OCI-LY1 (cell line): ENCODE measurements at regions not wholly inside any gene's neighbourhood (a gene's known extent, or its start where the extent isn't known, plus 50 kb on each side); places are given as distances from the start of the nearest gene placed in this dataset.

Experiments
- H2AFZ ChIP-seq: fragments of 200-600 bp; sonication (generic), shearing (Covaris generic); 2 replicates; pipeline ENCODE4 v1.6.0; 2014; ENCODE audit warnings: antibody characterized with exemption, mild to moderate bottlenecking, low read length
- H3F3A ChIP-seq: fragments of 200-600 bp; sonication (generic), shearing (Covaris generic); 2 replicates; pipeline ENCODE4 v1.6.0; 2014; ENCODE audit warnings: mild to moderate bottlenecking, antibody characterized with exemption, low read length, moderate library complexity; ENCODE audit not compliant: insufficient read depth
- H3K27ac ChIP-seq: fragments of 200-600 bp; sonication (generic); 2 replicates; pipeline ENCODE4 v1.5.1; 2014; ENCODE audit warnings: low read length, mixed run types, mild to moderate bottlenecking, low read depth; ENCODE audit not compliant: poor library complexity, severe bottlenecking
- H3K27me3 ChIP-seq: fragments of 200-600 bp; sonication (generic); 2 replicates; pipeline ENCODE4 v1.6.0; 2014; ENCODE audit warnings: antibody characterized with exemption, mild to moderate bottlenecking, low read length, moderate library complexity; ENCODE audit not compliant: insufficient read depth
- H3K36me3 ChIP-seq: fragments of 200-600 bp; sonication (generic); 2 replicates; pipeline ENCODE4 v1.6.1; 2014; ENCODE audit warnings: mild to moderate bottlenecking, antibody characterized with exemption, low read length, moderate library complexity, mixed read lengths; ENCODE audit not compliant: insufficient read depth
- H3K4me1 ChIP-seq: fragments of 200-600 bp; sonication (generic); 2 replicates; pipeline ENCODE4 v1.5.1; 2014; ENCODE audit warnings: mild to moderate bottlenecking, low read length, moderate library complexity; ENCODE audit not compliant: insufficient read depth, severe bottlenecking
- H3K4me2 ChIP-seq: fragments of 200-600 bp; sonication (generic), shearing (Covaris generic); 2 replicates; pipeline ENCODE4 v1.6.1; 2014; ENCODE audit warnings: low read length
- H3K4me3 ChIP-seq: fragments of 200-600 bp; sonication (generic); 2 replicates; pipeline ENCODE4 v1.5.1; 2014; ENCODE audit warnings: low read length, low read depth, mild to moderate bottlenecking, mixed read lengths; ENCODE audit not compliant: poor library complexity, severe bottlenecking
- H3K79me2 ChIP-seq: fragments of 200-600 bp; shearing (Covaris generic); 2 replicates; pipeline ENCODE4 v1.6.1; 2016; ENCODE audit warnings: mixed run types, low read length, mixed read lengths; ENCODE audit not compliant: insufficient read depth
- H3K9ac ChIP-seq: fragments of 200-600 bp; sonication (generic), shearing (Covaris generic); 2 replicates; pipeline ENCODE4 v1.6.1; 2014; ENCODE audit warnings: mild to moderate bottlenecking, low read length, mixed read lengths
- H3K9me2 ChIP-seq: fragments of 200-600 bp; sonication (generic), shearing (Covaris generic); 2 replicates; pipeline ENCODE4 v1.6.1; 2014; ENCODE audit warnings: low read depth, mild to moderate bottlenecking, low read length, mixed read lengths
- H3K9me3 ChIP-seq: fragments of 200-600 bp; shearing (Covaris generic); 2 replicates; pipeline ENCODE4 v1.6.1; 2014; ENCODE audit warnings: low read length, mixed read lengths
- H4K20me1 ChIP-seq: fragments of 200-600 bp; sonication (generic), shearing (Covaris generic); 2 replicates; pipeline ENCODE4 v1.6.0; 2016; ENCODE audit warnings: mild to moderate bottlenecking, low read length; ENCODE audit not compliant: insufficient read depth
- EZH2 ChIP-seq: fragments of 200-600 bp; sonication (generic), shearing (Covaris generic); IDR thresholded peaks from 2 replicates; pipeline ENCODE4 v1.8.0; 2017; ENCODE audit warnings: borderline replicate concordance, mixed run types, mild to moderate bottlenecking, antibody characterized with exemption, low read length, moderate library complexity, mixed read lengths
- TF ChIP-seq, protein P1 (sequence below): fragments of 200-600 bp; sonication (generic), shearing (Covaris generic); IDR thresholded peaks from 2 replicates; pipeline ENCODE4 v1.5.1; 2017; ENCODE audit warnings: mild to moderate bottlenecking, antibody characterized with exemption, low read length, moderate library complexity, mixed read lengths

DNA sequence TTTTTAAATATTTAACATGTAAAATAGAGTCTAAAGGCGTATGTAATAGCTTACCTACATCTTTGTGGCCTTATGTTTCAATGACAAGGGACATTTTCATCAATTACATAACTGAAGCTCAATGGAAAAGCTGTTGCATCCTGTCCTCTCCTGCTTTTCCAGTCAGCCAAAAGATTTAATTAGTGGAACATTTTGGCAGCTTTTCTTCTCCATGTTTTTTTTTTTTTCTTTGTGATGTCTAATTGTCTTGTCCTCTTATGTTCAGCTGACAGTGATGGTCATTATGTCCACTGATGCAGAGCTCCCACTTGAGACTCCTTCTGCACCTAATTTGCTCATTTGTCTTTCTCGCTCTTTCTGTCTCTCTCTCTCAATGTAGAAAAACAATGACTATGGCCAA lies 422.2 kb downstream of the GABRG1 start:
- Histone ChIP-seq H4K20me1 (no peaks in the 10 kb centered on the region), H3K9me3 (no peaks in the 10 kb centered on the region), H3K36me3 (no peaks in the 10 kb centered on the region), H3K9ac (no peak overlapping the region), H3K79me2 (no peaks in the 10 kb centered on the region), H3K27me3 (no peaks in the 10 kb centered on the region), H3K9me2 (no peaks in the 10 kb centered on the region), H2AFZ (no peak overlapping the region), H3K4me3 (no peak overlapping the region), H3K27ac (no peak overlapping the region), H3K4me1 (no peaks in the 10 kb centered on the region), H3K4me2 (no peak overlapping the region), H3F3A (no peaks in the 10 kb centered on the region)
- TF ChIP-seq, protein P1, sequence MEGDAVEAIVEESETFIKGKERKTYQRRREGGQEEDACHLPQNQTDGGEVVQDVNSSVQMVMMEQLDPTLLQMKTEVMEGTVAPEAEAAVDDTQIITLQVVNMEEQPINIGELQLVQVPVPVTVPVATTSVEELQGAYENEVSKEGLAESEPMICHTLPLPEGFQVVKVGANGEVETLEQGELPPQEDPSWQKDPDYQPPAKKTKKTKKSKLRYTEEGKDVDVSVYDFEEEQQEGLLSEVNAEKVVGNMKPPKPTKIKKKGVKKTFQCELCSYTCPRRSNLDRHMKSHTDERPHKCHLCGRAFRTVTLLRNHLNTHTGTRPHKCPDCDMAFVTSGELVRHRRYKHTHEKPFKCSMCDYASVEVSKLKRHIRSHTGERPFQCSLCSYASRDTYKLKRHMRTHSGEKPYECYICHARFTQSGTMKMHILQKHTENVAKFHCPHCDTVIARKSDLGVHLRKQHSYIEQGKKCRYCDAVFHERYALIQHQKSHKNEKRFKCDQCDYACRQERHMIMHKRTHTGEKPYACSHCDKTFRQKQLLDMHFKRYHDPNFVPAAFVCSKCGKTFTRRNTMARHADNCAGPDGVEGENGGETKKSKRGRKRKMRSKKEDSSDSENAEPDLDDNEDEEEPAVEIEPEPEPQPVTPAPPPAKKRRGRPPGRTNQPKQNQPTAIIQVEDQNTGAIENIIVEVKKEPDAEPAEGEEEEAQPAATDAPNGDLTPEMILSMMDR: no peak
- TF ChIP-seq EZH2: no peak

DNA sequence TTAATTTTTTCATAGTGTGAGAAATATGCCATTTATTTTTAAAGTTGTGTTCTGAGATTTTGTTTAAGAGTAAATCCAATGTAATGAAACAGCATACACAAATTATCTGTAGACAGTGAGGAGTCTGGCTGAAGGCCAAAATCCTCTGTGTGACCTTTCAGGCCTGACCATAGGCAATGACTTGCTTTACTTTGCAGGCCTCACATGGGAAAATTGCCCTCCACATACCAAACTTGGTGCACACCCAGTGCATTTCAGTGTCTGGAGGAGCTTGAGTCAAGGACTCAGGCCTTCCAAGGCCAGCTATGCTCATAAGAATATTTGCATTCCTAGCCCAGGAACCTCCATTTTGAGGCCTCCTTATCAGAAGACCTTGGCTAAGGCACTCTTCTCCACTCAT lies 430.1 kb downstream of the GABRG1 start:
- H3K4me3 ChIP-seq: no peak overlapping the region
- H3K27ac ChIP-seq: no peak overlapping the region
- H3F3A ChIP-seq: no peaks in the 10 kb centered on the region
- no peaks in the 10 kb centered on the region for H3K36me3 ChIP-seq
- no peak overlapping the region for H2AFZ ChIP-seq
- H3K9ac ChIP-seq: no peak overlapping the region
- H4K20me1 ChIP-seq: no peaks in the 10 kb centered on the region
- TF ChIP-seq, protein P1: no peak
- no peak for TF ChIP-seq EZH2
- H3K79me2 ChIP-seq: no peaks in the 10 kb centered on the region
- no peaks in the 10 kb centered on the region for H3K27me3 ChIP-seq
- H3K4me1 ChIP-seq: no peaks in the 10 kb centered on the region
- no peaks in the 10 kb centered on the region for H3K9me2 ChIP-seq
- H3K4me2 ChIP-seq: no peak overlapping the region
- H3K9me3 ChIP-seq: no peaks in the 10 kb centered on the region

DNA sequence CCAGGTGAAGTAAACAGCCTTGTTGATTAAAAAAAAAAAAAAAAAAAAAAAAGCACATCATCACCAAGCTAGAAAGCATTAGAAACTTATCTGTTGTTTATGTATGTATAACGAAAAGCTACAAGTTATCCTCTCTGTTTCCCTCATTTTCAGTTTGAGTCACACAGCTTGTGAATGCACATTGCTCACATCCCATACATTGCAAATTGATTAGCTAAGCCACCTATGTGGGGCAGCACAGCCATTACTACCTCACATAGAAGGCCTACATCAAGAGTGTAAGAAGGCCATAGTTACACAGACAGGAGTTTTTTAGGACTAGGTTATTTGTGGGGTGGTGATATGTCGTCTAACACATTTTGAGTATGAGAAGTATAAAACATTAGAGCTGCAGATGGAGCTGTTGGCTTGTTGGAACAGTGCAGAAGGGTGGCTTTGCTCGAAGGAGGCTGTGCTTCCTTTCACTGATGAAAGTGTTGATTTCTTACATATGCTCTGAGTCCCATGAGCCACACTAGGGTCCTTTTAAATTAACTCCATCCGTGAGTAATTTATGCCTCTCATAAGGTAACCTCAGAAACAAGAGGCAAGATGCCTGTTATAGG lies 431.6 kb downstream of the GABRG1 start:
- H3K9ac ChIP-seq: no peak overlapping the region
- TF ChIP-seq, protein P1: no peak
- no peak for TF ChIP-seq EZH2
- H2AFZ ChIP-seq: no peak overlapping the region
- no peaks in the 10 kb centered on the region for H3K36me3 ChIP-seq
- H3F3A ChIP-seq: no peaks in the 10 kb centered on the region
- no peaks in the 10 kb centered on the region for H3K9me2 ChIP-seq
- H3K79me2 ChIP-seq: no peaks in the 10 kb centered on the region
- no peak overlapping the region for H3K4me3 ChIP-seq
- no peaks in the 10 kb centered on the region for H3K9me3 ChIP-seq
- no peaks in the 10 kb centered on the region for H3K27me3 ChIP-seq
- H3K4me2 ChIP-seq: no peak overlapping the region
- H3K4me1 ChIP-seq: no peaks in the 10 kb centered on the region
- H3K27ac ChIP-seq: no peak overlapping the region
- H4K20me1 ChIP-seq: no peaks in the 10 kb centered on the region
